CD4-positive, alpha-beta T cell treated with Interleukin-6 for 4 hours (primary cell): ENCODE measurements at regions not wholly inside any gene's neighbourhood (a gene's known extent, or its start where the extent isn't known, plus 50 kb on each side); places are given as distances from the start of the nearest gene placed in this dataset.

ENCODE experiments used
- DNase-seq: peaks from one replicate; pipeline ENCODE4 v3.0.0-alpha.2; 2020; ENCODE audit warnings: mixed read lengths

DNA sequence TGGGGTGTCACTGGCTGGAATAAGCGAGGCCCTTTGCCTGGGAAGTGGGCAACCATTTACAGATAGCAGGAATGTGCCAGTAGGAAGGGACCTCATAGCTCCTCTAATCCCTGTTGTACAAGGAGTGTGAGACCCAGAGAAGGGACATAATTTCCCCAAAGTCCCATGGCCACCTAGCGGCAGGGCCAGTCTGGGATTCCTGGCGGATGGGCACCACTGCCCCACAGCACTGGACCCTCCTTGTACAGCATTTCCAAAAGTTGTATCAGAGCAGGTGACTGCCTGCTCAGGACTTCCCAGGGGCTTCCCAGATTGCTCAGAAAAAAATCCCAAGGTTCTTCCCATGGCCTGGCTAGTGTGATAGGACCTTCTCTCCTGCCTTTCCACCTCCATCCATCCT is 185.8 kb downstream of the GLI2 start:
- DNase-seq = no peak

DNA sequence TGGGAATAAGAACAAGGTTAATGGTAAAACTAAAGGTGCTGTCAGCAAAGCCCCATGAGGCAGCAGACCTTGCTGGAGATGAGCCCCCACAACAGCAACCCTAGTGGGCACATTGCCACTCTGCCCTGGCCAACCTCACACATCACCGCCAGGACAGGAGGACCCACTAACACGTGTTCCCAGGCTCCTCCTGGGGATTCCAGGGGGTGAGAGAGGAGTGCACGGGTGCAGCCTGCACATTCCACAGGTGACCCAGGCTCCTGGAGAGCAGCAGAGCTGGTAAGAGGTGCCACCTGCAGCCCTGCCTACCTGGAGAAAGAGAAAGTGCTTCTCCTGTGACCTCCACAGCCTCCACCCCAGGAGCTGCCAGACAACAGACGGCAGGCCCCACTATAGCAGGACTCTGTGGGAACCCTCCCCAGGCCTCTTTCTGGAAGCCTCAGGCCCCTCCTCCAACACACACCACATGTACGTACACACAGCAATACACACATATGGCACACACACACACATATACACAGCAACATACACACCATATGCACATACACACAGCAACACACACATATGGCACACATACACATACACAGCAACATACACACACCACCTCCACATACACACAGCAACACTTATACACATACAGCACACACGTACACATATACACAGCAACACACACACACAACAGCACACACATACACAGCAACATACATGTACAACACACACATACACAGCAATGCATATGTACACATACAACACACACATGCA is 187.1 kb downstream of the GLI2 start:
- DNase-seq = no peak

DNA sequence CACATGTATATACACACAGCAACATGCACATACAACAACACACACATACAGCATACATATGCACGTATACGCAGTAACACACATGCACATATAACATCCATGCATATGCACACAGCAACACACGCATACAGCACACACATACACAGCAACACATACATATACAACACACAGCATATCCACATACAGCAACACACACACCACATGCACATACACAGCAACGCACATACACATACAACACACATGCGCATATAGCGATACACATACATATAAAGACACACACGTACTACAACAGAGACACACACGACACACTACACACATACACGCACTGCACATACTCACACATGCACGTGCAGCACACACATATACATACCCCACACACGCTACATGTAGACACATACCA is 187.8 kb downstream of the GLI2 start:
- no peak for DNase-seq

DNA sequence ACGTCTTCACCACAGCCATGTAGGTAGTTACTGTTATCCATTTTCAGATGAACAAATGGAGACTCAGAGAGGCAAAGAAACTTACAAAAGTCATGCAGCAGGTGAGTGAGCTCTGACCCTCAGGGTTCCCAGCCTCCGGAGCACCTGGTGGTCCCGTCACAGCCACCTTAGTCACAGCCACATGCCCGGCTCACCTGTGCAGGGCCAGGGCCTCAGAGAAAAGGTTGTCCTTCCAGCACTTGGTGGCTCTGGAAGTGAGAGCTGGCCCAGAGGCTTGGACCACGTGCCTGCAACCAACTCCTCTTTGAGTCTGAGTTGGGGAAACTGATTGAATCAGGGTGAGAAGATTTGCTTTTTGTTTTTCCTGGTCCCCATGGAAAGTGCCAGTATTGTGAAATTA is 189.3 kb downstream of the GLI2 start:
- DNase-seq = no peak

DNA sequence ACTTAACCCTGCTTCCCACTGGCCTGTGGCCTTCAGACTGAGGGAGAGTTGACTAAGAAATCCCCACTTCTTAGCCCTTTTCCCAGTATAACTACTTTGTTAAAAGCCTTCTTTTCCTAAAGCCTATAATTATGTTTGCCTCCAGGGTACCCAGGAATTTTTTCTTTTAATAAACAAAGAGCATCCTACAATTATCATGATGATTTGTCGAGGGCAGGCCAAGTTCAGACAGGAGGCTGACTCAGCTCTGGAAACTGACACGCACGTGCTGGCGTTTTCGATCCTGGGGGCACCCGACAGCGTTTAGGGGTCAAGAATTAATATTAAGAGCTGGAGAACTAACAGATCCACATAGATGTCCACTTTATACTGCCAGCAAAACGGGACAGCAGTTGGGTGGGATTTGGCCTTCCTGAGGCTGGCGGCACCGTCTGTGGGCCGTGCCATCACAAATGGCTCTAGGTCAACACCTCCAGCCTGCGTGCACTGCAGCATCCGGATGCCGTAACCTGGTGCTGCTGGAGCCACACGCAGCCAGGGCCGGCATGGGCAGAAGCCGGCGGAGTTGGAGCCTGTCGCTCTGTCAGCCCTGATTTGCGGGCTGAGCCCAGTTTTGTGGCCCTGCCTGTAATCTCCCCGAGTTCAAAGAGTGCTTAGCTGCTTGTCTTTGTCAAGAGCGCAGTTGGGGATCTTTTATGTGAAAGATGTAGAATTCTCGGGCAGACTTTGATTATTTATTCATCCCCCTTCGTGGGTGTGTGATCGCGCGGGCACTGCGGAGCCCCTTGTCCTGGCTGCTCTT is 191.0 kb downstream of the GLI2 start:
- no peak for DNase-seq

DNA sequence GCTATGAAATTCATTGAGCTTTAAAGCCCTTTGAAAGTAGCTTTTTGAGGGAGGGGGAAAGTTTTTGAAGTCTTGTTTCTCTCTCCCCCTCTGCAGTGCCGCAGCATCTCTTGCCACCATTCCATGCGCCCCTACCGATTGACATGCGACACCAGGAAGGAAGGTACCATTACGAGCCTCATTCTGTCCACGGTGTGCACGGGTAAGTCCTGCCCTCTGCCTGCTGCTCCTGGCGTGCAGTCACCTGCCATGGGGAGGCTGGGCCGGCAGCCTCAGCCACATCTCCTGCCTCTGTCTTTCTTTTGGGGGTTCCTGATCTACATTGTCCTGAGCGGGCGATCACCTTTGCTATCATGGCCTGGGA is 191.6 kb downstream of the GLI2 start:
- no peak for DNase-seq

DNA sequence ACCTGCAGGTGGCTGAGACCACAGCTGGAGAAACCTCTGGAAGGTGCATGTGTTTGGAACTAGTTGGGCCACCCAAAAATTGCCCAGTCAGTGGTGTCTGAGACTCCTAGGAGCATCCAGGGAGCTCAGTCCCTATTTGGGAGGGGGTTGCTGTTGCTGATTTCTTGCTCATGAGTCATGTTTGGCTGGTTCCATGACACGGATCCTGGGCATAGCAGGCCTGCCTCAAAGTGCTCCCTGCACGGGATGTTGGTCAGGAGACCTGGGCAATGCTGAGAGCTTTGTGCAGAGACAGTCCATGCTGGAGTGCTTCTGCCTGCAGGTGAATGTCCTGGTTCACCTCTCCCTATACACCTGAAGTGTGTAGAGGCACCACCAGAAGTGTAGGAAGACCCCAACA is 194.2 kb downstream of the GLI2 start:
- DNase-seq = no peak

DNA sequence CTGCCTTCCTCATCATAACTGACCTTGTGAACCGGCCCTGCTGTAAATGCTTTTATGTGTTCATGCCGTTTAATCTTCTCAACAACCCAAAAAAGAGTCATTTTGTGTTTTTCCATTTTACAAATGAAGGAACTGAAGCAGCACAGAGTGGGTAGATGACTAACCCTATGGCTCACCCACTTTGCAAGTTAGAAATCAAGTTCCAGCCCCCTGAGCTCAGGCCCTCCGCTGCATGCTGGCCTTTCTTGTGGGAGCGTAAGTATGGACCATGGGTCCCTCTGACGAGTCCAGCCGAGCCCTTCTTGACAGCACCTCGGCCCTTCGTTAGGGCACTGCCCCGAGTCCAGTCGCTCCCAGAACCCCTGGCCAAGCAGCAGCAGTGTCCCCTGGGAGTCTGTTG is 194.6 kb downstream of the GLI2 start:
- DNase-seq = no peak

DNA sequence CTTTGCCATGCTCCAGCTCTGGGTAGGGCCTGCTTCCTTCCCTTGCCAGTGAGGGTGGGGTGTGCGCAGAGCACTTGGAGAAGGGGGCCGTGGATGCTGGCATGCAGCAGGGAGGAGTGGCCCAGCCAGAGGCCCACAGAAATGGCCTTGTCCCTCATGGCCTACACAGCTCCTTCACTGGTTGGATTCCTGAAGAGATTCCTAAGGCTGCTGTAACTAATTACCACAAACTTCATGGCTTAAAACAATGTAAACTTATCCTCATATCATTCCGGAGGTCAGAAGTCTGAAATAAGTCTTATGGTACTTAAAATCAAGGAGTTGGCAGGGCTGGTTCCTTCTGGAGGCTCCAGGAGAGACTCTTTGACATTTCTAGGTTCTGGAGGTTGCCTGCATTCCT is 195.2 kb downstream of the GLI2 start:
- no peak for DNase-seq

DNA sequence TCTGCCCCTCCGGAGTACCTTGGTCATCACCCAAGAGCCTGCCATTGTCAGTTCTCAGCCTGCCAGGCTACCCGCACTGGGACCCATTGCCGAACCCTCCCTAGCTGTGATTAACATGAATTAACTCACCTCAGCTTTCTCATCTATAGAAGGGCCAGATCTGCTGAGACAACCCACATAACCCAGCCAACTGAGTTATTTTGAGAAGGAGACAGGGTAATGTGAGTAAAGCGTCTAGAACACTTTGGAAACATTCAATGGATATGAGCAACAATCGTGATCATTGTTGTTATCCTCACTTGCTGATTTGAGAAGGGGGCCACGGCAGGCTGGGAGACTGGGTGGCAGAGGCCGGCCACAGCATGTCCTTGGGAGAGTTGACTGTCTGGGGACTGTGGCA is 196.8 kb downstream of the GLI2 start:
- no peak for DNase-seq

DNA sequence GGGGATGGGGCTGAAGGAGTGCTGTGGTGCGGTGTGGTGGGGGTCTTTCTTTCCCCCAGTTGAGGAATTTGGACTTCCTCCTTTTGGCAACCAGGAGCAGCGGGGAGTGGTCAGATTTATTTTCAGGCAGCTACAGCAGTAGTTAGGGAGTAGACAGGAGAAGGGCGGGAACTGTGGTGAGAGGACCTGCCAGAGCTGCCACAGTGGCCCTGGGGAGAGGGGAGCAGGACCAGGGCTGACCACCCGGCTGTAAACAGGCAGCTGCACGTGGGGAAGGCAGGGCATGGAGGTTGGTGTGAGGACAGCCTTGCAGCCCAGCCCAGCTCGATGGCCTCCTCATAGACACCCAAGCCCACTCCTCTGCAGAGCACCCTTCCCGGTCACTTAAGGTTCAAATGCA is 197.2 kb downstream of the GLI2 start:
- DNase-seq = no peak

DNA sequence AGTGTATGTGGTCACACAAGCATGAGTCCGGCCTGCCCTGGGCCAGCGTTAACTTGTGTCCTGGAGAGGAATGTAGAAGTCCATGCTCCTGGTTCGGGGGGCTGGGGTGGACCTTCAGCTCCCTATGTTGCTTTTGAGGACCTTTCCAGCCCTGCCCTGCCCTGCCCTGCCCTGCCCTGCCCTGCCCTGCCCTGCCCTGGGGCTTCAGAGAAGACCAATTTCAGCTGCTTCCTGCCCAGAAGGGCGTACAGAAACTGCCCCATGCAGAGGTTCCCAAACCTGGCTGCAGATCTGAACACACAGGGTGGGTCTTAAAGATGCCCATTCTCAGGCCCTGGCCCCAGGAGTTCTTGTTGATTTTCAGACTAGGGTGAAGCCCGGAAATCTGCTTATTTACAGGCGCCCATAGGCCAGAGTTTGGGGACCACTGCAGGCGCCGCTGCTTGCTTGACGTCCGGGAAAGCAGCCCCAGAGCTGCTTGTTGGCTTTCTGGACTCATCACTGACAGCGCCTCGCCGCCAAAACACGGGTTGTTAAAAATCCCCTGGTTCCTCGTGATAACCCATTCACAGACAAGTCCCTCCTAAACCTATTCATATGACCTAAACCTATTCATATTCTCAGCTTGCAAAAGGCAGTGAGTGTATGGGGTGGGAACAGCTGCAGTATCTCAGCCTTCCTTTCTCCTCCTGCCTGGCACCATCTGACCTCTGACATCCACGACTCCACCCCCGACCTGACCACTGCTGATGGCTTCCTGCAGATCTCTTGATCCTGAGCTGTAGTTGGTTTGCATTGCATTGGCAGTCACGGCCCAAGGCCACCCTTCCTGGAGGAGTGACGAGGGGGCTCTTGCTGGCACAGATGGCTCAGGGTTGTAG is 198.3 kb downstream of the GLI2 start:
- no peak for DNase-seq

DNA sequence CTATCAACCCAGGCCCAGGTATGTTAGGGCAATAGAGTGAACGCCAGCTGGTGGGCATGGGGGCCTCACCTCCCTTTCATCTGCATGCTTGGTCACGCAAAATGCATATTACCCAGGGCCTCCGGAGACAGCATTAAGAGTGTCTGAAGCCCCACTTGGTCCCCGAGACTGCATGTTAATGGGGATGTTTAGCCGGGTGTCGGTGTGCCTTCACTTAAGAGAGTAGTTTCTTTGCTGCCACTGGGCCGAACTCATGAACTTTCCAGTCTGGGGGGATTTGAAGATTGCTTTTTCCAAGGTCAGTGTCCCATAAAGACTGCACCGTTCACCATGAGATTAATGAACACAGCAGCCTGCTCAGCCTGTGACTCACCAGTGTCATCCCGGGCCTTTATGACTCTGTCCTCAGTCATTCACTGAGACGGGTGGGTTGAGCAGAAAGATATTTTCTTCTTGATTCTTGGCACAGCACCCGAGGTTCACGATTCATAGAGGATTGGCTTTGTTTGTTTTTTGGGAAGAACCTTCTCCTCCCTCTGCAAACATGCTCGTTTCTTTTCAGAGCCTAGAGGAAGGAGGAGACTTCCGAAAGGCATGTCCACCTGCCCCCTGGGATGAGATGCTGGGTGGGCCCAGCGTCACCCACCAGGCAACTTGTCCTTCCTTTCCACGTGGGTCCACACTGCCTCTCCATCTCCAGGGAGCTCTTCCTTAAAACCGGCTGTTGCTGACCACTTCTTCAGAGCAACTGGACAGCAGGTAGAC is 199.1 kb downstream of the GLI2 start:
- no peak for DNase-seq

DNA sequence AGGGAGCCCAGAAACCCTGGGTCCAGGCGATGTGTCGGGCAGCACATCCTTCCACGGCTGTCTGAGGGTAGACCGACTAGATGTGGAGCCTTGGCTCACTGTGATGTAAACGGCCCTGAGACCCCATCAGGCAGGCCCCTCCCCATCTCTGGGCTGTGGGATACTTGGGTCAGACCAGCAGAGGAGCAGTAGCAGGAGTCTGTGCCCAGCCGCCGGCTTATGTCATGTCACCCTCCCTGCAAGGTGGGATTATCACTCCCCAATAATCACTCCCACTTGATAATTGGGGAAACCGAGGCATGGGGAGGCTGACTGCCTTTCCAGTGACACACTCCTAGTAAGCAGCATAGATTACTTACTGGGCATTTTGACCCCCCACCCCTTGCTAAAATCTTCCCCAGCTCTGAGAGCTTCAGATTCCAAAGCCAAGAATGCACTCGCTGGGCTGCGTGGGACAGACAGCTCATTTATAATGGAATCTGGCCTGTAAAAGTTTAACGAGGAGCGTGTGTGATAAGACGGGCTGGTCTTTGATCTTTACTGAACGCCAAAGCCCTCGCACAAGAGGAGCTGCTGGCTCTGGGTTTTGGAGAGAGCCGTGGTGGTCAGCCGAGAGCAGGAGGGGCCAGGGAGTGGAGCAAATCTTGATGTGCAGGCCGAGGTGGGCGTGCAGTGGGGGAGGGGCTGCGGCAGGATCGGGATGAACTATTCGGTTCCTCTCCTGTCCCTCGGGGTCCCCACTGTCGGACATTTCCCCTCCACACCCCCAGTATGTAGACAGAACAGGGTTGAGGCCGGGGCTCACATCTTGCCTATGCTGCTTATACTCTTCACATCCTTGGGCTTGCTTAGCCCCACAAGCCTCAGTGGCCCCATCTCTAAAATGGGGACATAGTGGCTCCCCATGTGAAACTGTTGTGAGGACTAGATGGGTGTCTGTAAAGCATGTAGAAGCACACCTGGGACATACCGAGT is 200.0 kb downstream of the GLI2 start:
- no peak for DNase-seq

DNA sequence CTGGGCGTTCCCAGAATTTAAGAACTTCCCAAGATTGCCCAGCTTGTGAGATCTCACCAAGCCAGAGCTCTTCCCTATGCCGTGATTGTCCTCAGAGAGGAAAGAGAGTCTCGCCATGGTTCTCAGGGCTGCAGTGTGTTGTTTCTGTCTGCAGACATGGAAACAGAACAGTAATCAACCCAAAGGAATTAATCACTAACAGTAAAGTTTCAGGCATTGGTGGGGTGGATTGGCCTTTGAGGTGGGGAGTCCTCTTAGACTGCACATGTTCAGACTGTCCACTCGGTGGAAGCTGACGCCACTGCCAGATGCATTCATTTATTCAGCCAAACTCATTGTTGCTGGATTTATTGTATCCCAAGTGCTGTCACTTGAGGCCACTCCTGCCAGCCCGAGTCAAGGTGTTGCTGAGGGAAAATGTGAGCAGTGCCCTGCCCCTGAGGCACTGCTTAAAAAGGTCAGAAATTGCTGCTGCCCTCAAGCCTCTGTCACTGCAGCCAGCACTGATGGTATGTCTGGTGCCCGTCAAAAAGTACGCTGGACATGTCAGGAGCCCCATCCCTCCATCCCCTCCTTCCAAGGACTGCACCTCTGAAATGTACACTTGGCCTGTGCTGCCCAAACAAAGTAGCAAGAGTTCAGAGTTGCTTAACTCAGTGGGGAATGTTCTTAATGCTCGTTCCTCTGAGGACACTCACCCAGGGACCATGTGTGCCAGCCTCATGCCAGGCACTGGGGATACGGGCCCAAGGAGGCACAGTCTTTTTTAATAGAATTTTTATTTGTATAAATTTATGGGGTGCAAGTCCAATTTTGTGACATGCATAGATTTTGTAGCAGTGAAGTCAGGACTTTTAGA is 201.0 kb downstream of the GLI2 start:
- DNase-seq = no peak

DNA sequence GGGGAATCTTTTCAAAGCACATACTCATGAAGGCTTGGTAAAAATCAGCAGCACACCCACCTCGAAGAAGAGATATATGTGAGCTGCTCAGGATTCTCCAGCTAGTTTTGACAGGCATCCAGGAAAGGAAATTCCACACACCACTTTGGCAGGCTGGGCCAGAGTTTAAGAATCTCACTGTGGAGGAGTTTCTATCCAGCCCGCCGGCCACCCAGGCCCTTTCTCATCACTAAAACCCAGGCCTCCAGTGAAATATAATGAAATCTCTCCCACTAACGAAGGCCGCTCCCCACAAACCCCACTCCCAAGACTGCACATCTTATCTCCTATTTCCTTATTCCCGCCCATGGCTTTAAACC is 202.0 kb downstream of the GLI2 start:
- no peak for DNase-seq

DNA sequence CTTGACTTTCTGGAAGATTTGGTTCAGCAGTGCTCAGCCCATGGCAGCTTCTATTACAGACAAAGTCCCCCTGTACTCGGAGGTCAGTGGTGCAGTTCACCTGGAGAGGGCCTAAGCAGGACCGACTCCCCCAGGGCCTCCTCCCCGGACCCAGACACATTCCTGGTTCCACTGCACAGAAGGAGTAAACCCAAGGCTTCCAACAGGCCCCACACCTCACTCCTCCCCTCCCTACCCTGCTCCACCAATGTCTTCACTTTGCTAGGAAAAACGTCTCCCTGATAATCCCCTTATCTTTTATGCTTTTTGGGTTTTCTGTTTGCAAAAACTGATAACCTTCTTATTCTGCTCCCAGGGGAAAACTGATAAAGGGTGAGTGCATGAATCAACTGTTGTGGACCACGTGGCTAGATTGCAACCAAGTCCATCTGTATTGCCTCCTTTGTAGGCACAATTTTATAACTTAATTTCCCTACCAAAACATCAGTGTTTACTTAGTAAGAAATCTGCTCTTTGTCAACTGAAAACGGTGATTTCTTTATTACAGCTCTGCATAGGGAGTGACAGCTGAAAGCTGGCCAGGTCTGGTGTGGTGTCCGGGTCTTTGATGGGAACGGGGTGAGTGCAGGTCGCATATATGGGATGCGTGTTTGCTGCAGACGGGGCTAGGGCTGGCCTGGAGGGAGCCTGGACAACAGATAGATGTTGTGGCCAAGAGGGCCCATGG is 202.5 kb downstream of the GLI2 start:
- DNase-seq = no peak

DNA sequence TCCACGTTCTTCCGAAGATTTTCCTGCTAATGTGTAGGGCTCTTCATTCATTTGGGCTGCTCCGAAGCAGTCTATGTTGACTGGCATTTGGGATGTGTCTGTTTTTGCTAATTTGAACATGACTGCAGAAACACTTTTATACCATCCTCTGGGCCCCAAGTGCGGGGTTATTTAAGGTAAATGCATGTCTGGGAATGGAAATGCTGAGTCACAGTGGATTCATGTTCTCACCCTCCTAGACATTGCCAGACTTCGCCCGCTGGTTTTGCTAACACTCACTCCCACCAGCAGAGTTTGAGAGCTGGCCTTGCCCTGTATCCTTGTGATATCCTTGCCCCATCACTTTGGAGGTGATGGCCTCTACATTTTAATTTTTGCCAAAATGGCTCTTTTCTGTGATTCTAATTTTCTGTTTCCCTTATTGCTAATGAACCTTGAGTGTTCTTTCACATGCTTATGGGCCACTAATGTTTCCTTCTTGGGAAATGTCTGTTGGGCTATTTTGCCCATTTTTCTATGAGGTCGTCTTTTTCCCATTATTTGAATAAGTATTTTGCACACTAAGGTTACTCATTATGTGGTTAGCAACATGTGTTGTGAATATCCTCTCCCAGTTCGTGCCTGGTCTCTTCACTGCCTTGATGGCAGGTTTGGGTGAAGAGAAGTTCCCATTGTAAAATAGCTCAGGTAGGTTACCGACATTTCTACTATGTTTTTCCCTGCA is 204.1 kb downstream of the GLI2 start:
- no peak for DNase-seq

DNA sequence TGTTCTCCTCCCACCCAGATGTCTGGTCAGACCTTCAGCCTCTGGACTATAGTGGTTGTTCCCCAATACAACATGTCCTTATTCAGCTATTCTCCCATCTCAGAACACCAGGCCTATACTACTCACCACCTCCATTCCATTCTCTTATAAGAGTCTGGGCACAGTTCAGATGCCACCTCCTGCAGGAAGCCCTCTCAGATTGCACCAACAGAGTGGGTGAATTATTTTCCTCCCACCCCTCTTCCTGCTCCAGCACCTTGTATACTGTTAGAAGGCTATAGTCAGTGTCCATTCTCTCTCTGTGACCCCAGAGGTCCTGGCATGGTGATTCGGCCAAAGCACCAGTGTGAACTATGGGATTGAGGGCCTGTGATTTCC is 204.6 kb downstream of the GLI2 start:
- no peak for DNase-seq
